HG02571 (cell line): ENCODE measurements at regions not wholly inside any gene's neighbourhood (a gene's known extent, or its start where the extent isn't known, plus 50 kb on each side); places are given as distances from the start of the nearest gene placed in this dataset.

Experiments used
- ATAC-seq: cut with Tn5 transposase; IDR thresholded peaks from one replicate; pipeline ENCODE4 v1.9.1; 2021; ENCODE audit warnings: mild to moderate bottlenecking, moderate library complexity; ENCODE audit not compliant: unreplicated experiment

DNA sequence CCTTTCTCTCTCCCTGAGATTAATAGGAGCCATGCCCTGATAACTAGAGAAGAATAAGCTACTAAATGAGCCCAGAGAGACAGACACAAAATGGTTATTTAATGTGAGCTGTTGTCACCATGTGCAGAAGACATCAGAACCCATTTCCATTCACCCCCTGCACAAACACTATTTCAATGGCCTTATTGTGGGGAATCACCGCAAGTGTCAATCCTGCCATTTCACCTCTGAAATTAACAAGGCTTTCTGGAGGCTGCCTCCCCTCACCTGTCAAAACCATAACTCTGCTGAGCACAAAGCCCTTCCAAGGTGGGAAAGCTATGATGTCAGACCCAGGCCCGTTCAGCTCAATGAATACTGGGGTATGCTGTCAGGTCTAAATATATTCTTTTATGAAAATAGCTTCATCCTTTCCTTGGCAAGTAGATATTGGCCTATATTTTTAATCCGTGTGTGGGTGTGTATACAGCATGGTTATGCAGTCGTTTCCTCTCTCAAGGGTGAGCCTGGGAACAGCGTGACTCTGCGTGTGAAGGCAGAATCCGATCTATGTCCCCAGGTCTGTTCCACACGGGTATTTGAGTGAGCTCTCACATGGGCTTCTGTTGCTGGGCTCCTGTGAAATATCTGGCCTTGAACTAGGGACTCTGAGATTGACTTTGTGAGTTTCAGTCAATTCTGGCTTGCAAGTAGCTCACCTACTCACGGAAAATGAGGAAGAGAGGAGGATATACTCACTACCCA is 266.3 kb downstream of the FBXW7 start:
- ATAC-seq = no peak

DNA sequence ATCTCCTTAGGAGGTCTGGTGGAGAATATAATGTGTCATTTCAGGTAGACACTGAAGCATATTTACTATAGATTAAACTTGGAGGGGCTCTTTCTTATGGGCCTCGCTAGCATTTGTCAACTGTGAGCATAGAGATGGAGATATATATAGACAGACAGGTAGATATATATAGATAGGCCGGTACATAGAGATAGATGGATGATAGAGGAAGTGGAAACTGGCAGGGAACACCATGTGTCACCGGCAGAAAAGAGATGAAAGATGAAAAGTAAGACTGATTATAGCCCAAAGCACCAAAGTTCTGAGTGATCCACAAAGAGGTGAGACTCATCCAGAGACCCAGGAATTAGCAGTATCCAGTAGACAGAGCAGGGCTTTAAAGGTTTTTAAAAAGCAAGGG is 268.1 kb downstream of the FBXW7 start:
- ATAC-seq = no peak

DNA sequence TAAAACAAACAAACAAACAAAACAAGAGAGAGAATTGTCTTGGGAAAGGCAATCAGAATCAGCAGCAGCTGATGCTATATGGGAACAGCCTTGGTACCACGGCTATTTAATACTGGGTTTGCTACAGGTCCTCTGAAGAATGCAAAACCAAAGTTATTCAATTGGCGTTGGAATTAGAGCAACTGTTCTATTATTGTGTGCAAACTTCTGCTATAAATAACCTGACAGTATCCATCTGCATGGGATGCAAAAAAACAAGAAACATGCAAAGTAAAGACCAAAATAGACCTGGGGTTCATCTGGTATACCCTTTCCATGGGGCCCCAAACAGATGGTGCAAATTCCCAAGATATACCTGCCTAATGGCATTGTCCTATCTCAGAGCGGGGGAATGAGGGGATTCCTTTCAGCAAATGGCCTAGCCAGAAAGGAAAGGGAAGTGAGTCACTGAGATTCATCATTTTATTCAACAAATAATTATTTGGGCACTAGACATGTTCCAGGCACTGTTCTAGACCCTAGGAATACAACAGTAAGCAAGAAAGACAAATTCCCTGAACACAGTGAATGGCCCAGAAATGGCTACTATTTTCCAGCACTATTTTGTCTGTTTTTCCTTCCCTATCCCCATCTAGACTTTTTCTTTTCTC is 268.9 kb downstream of the FBXW7 start:
- ATAC-seq = no peak

DNA sequence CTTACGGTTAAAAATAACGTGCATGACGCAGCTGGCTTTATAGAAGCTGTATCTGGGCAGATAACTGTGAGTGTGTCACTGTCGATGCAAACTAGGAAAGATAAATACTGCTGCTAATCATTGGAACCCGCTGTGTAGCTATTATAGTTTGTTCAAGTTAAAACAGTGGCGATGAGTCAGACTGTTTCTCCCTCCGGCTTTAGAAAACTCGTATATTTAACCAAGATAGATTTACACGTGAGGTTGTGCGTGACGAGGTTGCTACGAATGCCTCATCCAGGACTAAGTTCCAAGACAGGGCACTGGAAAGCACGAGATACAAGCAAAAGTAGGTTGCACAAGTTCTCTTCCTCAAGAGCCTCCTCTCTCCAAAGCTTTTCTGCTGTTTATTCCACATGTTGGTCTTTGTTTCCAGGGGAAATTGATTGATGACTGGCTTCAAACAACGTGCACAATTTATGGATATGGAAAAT is 270.7 kb downstream of the FBXW7 start:
- ATAC-seq = no peak

DNA sequence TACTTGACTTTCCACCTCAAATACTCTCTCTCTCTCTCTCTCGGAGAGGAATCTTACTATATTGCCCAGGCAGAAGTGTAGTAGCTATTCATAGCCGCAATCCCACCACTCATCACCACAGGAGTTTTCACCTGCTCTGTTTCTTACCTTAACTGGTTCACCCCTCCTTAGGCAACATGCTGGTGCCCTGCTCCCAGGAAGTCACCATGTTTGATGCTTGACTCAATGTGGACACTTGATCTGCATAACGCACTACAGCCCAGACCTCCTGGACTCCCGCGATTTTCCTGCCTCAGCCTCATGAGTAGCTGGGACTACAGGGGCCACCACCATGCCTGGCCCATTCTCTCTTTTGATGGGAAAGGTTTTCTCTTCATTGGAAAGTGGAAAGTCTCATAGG is 271.8 kb downstream of the FBXW7 start:
- ATAC-seq = no peak

DNA sequence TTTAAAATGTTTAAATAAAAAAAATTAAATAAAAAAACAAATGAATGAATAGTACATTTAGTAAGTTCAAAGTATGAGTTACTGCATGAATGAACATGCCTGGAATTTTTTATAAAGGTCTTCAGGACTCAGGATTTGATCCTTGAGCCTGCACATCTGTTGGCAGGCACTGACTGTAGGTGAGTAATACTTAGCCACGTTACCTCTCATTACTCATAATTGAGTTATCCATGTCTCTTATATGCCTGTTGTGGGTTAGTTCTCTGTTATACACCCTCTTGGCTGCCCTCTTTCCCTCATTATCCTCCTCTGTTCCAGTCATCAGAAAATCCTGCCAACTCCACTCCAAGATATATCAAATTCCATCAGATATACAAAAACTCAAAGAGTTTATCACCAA is 276.0 kb downstream of the FBXW7 start:
- ATAC-seq = no peak

DNA sequence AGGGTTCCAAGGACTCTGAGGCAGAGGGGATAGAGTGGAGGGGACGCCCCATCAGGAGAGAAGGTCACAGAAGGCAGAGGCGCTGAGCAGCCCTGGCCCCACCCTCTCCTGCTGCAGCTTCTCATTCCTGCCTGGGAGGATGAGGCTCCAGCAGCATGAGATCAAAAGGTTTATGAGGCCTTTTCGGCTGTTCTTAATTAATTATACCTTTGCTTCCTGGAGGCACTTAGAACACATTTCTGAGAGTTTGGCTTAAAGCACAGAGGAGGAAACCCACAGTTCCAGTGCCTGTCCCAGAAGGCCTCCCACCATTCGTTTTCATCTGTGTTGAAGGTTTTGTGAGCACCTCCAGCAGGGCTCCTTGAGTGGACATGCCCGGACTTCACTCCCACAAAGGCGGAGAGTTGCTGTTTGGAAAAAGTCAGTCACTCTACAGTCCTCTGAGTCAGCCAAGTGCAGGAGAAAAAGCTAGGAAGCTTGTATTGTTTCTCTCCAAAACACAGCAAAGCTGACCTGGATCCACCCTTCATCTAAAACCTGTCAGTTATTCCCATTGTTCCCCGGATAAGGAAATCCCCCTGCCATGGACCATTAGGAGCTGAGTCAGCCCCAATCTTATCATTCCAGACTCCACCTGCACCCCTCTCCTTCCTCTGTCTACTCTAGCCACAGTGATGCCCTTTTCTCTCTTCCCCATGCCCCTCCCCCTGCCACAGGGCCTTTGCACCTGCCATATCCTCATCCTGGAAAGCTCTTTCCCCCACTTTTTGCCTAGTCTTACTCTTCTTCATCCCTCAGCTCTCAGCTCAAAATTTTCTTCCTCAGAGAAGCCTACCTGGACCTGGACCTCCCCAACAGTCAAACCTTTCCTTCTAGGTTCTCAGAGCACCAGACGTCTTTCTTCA is 276.8 kb downstream of the FBXW7 start:
- no peak for ATAC-seq

DNA sequence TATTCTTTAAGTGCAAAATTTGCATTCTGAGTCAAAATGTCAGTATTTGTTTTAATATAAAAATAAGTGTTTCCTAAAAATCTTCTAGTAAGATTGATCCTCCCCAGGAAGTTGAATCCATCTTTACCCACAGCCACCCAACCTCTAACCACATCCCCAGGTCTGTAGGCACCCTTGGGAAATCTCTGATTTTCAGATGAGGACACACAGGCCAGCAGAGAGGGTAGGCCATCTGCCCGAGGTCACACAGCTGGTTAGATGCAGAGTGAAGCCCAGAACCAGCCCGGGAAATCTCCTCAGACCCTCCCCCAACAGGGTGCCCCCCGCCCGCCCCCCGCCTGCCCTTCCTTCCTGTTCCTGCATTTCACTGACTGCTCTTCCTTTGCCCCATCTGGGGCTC is 277.5 kb downstream of the FBXW7 start:
- ATAC-seq = no peak

DNA sequence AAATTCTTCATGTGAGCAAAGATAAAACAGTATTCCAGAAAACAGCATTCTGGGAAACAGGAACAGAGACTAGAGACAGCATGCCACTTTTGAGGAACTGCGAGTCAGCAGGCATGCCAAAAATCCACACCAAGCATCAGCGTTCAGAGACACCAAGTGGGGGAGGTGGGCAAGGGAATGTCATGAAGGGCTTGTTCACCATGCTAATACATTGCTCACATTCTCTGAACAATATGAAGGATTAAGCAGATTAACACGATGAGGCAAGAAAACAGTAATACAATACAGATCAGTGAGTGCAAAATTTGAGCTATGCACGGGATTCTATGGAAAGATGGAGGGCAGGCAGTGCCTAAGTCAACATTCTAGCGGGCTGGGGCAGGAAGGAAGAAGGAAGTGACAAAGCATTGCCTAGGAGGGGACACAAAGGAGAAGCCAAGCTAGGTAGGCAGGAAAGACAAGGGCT is 278.3 kb downstream of the FBXW7 start:
- ATAC-seq = no peak

DNA sequence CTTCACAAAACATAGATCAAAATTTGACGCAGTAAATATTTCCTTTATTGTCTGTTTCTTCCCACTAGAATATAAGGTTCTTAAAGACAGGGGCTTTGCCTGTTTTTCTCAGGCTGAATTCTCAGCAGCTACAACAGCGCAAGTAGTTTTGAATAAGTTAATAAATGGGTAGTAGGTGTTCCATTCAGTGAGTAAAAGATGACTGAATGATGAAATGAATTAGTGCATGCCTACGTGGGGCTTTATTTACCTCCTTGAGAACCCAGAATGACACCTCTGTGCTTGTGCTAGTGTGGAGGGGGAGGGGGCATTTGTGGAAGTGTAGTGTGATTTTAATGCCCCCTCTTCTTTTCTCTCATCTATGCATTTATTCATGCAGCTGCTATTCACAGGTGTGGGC is 278.9 kb downstream of the FBXW7 start:
- ATAC-seq = no peak

DNA sequence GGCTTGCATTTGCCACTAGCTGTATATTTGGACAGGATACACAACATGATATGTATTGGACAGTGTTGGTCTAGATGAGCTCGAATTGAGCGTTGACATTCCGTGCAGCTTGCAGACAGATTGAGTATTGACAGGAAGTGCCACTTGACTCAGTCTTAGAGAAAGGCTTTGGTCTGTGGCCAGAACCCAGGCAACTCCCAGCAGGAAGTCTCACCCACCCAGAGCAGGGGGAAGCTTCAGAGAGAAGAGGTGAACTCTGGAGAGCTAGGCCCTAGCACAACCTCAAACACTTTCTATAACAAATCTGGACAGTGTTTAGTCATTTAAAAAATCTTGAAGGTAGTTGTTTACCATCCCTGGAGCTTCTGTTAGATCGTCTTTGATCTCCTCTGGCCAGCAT is 280.5 kb downstream of the FBXW7 start:
- peak; percentile 50 for ATAC-seq

DNA sequence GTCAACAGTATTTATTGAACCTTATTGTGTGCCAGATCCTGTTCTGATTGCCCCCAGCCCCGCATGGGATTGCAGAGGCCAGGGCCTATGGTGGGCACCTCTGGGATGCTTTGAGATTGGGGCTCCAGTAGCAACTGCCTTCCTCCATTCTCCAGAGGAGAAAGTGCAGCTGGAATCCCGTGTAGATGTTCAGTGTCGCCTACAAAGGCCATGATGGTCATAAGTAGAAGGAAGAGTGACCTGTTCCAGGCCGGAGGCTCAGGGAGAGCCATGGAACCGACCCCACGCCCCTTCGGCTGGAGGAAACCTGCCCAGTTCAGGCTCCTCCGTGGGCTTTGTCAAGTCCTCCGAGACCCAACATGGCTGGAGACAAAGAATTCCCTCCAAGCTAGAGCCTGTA is 287.5 kb downstream of the FBXW7 start:
- no peak for ATAC-seq

DNA sequence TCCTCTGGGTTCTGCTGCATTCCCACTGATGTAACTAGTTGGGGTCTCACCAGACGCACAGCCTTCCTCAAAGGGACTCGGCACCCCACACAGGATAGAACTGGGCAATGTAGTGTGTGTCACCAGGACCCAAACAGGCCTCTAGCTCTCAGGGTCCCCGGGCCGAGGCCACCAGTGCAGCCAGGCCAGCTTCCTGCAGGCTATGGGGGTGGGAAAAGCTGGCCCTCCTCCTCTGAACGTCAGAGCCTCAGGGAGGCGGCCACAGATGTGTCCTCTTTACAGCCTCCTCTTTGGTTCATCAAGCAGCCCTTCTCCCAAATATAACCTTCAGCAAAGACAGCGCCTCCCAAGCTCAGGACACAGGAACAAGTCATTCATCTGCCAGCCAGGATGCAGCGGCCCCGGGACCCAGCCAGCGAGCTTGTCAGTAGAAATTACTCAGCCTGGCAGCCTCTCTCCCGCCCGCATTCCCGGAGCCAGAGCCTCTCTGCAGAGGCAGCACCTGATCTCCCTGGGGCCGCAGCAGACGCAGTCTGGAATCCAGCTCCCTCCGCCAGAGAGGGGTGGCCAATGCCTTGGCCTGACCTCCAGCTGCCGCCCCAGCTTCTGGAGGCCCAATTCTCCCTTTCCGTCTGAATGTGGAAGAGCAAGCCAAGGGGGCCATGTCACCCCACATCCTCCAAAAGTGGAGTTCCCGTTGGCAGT is 288.5 kb downstream of the FBXW7 start:
- no peak for ATAC-seq

DNA sequence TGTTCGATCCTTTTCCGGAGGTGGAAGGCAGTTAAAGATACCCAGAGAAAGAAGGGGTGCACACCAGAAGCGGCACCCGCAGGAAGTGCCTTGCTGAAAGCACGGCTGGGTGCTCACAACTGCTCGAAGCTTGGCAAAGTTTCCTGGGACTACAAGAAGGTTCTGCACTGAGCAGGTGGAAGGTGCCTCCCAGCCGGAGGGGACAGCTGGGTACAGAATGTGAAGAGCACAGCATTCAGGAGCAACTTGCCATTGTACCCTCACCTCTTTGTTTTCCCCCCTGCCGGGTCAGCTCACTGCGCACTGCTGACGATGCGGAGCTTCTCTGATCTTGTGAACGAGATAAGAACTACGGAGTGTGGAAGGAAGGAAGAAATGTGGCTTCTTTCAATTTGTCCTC is 289.2 kb downstream of the FBXW7 start:
- no peak for ATAC-seq

DNA sequence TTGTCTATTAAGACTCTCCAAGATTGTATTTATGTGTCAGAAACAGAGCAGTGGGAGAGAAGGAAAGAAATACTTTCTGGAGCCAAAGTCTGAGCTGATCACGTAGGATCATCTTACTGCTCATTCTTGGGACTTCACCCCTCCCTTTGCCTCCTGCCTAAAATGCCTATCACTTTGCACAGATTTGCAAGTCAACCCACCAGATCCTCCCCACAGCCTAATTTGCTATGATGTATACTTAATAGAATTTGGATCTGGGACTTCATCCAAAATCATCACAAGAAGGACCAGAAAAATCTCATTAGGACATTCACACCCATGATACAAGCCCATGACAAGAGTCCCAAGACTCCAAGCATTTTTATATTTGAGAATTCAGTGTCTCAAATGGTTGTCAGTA is 290.2 kb downstream of the FBXW7 start:
- no peak for ATAC-seq

DNA sequence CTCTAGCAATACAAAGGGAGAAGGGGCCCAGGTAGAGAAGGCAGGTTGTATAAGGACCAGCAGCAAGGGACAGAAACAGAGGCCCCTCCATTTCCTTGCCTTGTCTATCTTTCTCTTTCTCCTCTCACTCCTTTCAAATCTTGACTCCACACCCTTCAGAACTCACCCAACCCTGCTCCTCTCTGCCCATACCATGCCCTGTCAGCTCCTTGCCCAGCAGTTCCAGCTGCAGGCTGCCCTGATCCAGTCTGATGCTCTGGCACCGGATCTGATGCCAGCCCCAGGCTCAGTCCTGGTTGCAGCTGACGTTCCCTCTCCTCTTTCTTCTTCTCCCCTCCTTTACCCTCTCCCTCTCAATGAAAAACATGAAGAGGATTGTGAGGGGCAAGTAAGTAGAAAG is 291.2 kb downstream of the FBXW7 start:
- ATAC-seq = no peak

DNA sequence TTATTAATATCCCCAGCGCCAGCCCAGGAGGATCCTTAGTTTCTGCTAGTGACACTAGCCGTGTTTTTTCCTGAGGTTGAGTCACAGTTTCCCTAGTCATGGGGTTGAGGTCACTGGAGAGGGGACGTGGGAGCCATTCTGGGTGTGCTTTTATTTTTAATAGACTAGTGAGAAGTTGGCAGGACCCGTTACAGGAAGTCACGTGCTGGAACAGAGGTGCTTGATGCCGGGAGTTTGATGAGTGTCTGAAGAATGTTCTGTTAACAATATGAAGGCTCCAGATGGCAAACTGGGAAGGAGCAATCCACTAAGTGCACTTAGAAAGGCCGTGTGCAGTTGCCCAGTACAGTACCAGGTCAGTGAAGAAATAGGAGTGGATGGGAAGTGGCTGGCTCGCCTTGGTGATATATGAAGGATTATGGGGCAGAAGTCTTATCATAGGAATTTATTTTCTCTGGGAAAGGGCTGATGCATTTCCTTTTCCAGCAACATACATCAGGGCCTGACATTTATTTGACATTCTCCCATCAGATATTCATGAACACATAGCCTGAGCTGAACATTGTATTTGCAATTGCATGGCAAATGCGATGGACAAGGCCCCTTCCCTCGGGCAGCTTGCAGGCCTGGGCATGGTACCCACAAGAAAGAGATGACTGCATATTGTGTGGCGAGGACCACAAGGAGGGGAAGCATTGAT is 291.8 kb downstream of the FBXW7 start:
- ATAC-seq = no peak

DNA sequence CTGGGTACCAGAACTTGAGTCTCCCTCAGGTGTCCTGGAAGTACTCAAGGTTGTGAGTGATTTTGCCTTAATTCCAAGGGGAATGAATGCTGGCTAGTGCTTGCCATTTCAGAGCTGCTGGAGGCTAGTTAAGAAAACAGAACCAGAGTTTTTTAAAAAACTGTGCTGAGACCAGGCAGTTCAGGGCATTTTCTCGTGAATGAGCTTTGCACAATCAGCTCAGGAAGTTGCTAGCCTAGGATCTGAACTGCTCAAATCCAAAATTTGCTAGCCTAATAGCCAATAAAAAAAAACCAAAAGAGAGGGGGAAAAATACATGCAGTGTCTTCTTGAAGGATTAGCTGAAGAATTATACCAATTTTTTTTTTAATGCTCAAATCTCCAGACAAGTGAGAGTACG is 292.7 kb downstream of the FBXW7 start:
- no peak for ATAC-seq

DNA sequence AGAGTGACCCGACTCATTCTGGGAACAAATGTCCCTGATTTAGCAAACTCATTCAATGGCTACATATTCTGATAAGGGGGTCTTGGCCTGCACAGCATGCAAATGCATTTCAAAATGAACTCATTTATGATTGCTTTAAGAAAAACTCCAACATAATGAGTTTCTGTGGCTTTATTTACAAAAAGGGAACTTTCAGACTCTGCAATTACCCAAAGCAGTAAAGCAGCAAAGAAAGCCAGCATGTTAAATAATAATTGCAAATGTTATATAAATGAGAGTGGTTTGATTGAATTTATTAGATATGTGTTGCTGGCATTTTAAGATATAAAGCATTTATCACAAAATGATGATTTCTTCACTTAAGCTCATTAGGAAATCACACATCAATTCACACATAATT is 295.7 kb downstream of the FBXW7 start:
- no peak for ATAC-seq

DNA sequence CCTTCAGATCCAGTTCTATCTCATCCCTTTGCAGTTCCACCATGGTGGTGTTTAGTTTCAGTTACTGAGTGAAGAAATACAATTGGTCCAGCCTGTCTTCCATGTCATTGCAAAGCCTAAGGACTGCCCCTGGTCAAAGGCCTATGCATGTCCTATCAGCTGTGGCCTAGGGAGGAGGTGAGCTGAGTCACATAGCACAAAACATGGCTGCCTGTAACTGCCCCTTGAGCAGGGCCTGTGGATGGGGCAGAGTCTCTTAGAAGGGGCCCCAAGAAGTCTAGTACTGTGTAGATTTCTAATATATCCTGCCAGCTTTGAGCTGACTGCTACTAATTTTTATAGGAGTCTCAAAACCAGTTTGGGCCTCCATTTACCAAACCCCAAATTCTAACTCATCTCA is 296.7 kb downstream of the FBXW7 start:
- ATAC-seq = no peak
